Osteoblast (primary cell): ENCODE measurements at regions not wholly inside any gene's neighbourhood (a gene's known extent, or its start where the extent isn't known, plus 50 kb on each side); places are given as distances from the start of the nearest gene placed in this dataset.

Source experiments
- DNase-seq: peaks from one replicate; pipeline ENCODE4 v3.0.0; 2011; ENCODE audit warnings: low spot score, mixed read lengths; ENCODE audit not compliant: insufficient read length; ENCODE audit errors: missing footprints
- H2AFZ ChIP-seq: 2 replicates; pipeline ENCODE4 v1.6.0; 2011; ENCODE audit warnings: mild to moderate bottlenecking, low read length
- H3K27ac ChIP-seq: 2 replicates; pipeline ENCODE4 v1.5.1; 2011; ENCODE audit warnings: mild to moderate bottlenecking, low read depth, low read length, moderate library complexity
- H3K27me3 ChIP-seq: 2 replicates; pipeline ENCODE4 v1.6.0; 2012; ENCODE audit warnings: mild to moderate bottlenecking, control low read depth, inconsistent platforms, low read length, moderate library complexity; ENCODE audit not compliant: insufficient read depth
- H3K36me3 ChIP-seq: 2 replicates; pipeline ENCODE4 v1.5.1; 2011; ENCODE audit warnings: mild to moderate bottlenecking, low read length, control low read depth, moderate library complexity; ENCODE audit not compliant: insufficient read depth
- H3K4me1 ChIP-seq: 2 replicates; pipeline ENCODE4 v1.5.1; 2011; ENCODE audit warnings: mild to moderate bottlenecking, low read length, control low read depth, moderate library complexity; ENCODE audit not compliant: insufficient read depth
- H3K4me2 ChIP-seq: 2 replicates; pipeline ENCODE4 v1.6.0; 2011; ENCODE audit warnings: mild to moderate bottlenecking, low read length; ENCODE audit not compliant: insufficient read depth
- H3K4me3 ChIP-seq: fragments of 200-600 bp; sonication (generic); 3 replicates; pipeline ENCODE4 v1.5.1; 2012; ENCODE audit warnings: mild to moderate bottlenecking, low read length, inconsistent platforms; ENCODE audit not compliant: insufficient read depth
- H3K79me2 ChIP-seq: 2 replicates; pipeline ENCODE4 v1.6.0; 2012; ENCODE audit warnings: mild to moderate bottlenecking, low read length, control low read depth, inconsistent platforms; ENCODE audit not compliant: insufficient read depth
- H3K9me3 ChIP-seq: 2 replicates; pipeline ENCODE4 v1.5.1; 2011; ENCODE audit warnings: low read depth, low read length, control low read depth
- H4K20me1 ChIP-seq: 2 replicates; pipeline ENCODE4 v1.6.0; 2012; ENCODE audit warnings: mild to moderate bottlenecking, low read length, control low read depth; ENCODE audit not compliant: insufficient read depth
- CTCF ChIP-seq: IDR thresholded peaks from 2 replicates; pipeline ENCODE4 v1.5.1; 2011; ENCODE audit warnings: mild to moderate bottlenecking, low read depth, low read length, moderate library complexity; ENCODE audit errors: extremely low read depth

DNA sequence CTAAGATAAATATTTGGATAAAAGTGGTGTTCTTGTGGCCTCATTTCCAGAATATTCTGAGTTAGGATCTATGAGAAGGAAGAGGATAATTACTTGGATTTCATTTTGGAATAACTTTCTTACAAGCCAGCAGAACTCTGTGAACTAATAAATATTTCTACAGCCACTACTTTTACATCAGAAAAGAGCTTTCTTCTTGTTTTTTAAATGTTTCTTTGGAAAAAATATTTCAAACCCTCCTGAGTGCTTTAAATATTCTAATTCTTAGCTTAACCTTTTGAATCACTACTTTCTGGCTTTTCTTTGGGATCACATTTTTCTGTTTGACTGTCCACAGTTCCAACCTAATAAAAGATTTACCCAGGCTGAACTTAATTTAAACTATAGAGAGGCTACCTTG is 279.2 kb upstream of the PHYHIPL start:
- H3K27me3 ChIP-seq = no peaks in the 10 kb centered on the region
- no peak overlapping the region for H3K4me2 ChIP-seq
- no peak overlapping the region for H3K27ac ChIP-seq
- TF ChIP-seq CTCF = no peak
- no peaks in the 10 kb centered on the region for H3K9me3 ChIP-seq
- no peak overlapping the region for H3K4me3 ChIP-seq
- no peaks in the 10 kb centered on the region for H4K20me1 ChIP-seq
- peaks cover 5% of the 10 kb centered on the region for H3K4me1 ChIP-seq
- H3K36me3 ChIP-seq = no peaks in the 10 kb centered on the region
- DNase-seq = no peak
- no peaks in the 10 kb centered on the region for H3K79me2 ChIP-seq
- no peak overlapping the region for H2AFZ ChIP-seq

DNA sequence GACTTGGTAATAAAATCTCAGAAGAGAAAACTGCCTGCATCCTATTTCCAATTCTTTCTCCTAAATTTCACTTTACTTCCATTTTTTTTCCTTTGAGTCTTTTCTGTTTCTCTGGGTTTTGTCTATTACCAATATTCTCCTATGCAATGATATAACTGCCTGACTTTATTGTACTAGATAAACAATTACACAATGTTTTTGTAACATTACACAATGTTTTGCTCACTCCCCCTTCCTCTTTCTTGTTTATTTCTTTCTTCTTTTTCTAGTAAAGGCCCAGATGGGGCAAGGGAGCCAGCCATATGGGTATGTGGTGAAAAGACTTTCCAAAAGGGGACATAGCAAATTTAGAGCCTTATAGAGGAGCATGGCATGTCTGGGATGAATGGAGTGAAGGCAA is 278.7 kb upstream of the PHYHIPL start:
- Histone ChIP-seq H4K20me1 (no peaks in the 10 kb centered on the region), H3K4me1 (peaks cover 5% of the 10 kb centered on the region), H3K27ac (no peak overlapping the region), H2AFZ (no peak overlapping the region), H3K9me3 (no peaks in the 10 kb centered on the region), H3K4me3 (no peak overlapping the region), H3K27me3 (no peaks in the 10 kb centered on the region), H3K4me2 (no peak overlapping the region), H3K36me3 (no peaks in the 10 kb centered on the region), H3K79me2 (no peaks in the 10 kb centered on the region)
- no peak for TF ChIP-seq CTCF
- DNase-seq = no peak

DNA sequence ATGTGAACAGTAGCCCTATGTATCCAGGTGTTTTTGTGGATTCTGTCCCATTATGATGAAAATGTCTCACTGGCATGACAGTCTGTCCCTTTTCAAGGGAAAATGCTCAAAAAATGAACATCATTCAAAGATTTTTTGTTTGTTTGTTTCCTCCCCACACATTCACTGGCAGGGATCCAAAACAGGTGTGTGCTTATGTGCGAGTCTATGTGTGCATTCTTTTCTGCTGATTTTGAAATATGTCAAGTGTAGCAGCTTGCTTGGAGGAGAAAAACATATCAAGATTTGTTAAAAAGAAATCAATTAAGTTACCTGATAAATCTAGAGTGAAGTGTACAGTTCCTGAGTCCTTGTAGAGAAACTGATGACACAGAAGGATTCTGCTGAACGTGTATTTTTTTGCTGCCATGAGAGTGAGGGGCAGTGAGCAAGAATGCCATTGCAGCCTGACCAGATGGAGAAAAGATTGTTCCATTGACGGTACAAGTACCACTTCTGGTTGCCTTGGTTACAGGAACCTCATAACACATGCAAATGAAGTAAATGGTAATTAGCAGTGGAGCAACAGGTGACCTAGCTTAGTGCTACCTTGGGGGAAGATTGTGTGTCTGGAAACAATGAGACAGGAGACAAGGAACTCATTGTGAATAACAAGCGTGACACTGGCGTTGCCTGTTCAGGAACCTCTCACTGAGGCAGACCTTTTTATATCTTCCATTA is 277.4 kb upstream of the PHYHIPL start:
- H3K4me3 ChIP-seq = no peak overlapping the region

More for the DNA sequence above, 277.4 kb upstream of the PHYHIPL start:
- Histone ChIP-seq H3K4me2 (no peak overlapping the region), H3K9me3 (no peaks in the 10 kb centered on the region), H3K27ac (no peak overlapping the region), H3K36me3 (no peaks in the 10 kb centered on the region), H4K20me1 (no peaks in the 10 kb centered on the region), H3K4me1 (peaks cover 5% of the 10 kb centered on the region), H3K27me3 (no peaks in the 10 kb centered on the region), H3K79me2 (no peaks in the 10 kb centered on the region), H2AFZ (no peak overlapping the region)
- no peak for DNase-seq
- no peak for TF ChIP-seq CTCF
